Hepatocyte (in vitro differentiated cells): ENCODE measurements at regions not wholly inside any gene's neighbourhood (a gene's known extent, or its start where the extent isn't known, plus 50 kb on each side); places are given as distances from the start of the nearest gene placed in this dataset.

Experiments used
- CTCF ChIP-seq: fragments of 200-600 bp; sonication (generic); IDR thresholded peaks from 2 replicates; pipeline ENCODE4 v1.5.1; 2016; ENCODE audit warnings: antibody characterized with exemption, mild to moderate bottlenecking; ENCODE audit not compliant: poor library complexity
- EZH2 ChIP-seq: fragments of 200-600 bp; sonication (generic); IDR thresholded peaks from 2 replicates; pipeline ENCODE4 v1.6.1; 2016; ENCODE audit warnings: antibody characterized with exemption, mild to moderate bottlenecking, borderline replicate concordance
- EZH2phosphoT487 ChIP-seq: fragments of 200-600 bp; sonication (generic); IDR thresholded peaks from one replicate; pipeline ENCODE4 v1.6.1; 2018; ENCODE audit warnings: antibody characterized with exemption, mild to moderate bottlenecking, low read depth, moderate library complexity; ENCODE audit not compliant: unreplicated experiment, severe bottlenecking

DNA sequence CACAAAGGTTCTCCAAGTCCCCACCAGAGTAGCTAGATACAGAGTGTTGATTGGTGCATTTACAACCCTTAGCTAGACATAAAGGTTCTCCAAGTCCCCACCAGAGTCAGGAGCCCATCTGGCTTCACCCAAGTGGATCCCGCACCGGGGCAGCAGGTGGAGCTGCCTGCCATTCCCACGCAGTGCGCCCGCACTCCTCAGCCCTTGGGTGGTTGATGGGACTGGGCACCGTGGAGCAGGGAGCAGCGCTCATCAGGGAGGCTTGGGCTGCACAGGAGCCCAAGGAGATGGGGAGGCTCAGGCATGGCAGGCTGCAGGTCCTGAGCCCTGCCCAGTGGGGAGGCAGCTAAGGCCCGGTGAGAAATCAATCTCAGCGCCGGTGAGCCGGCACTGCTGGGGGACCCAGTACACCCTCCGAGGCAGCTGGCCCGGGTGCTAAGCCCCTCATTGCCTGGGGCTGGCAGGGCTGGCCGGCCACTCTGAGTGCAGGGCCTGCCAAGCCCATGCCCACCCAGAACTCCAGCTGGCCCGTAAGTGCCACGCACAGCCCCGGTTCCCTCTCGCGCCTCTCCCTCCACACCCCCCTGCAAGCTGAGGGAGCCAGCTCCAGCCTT lies 404.1 kb downstream of the METTL15 start:
- TF ChIP-seq CTCF (no peak), EZH2 (no peak), EZH2phosphoT487 (no peak)
